ENCODE measurements at regions not wholly inside any gene's neighbourhood (a gene's known extent, or its start where the extent isn't known, plus 50 kb on each side); places are given as distances from the start of the nearest gene placed in this dataset.
A peak's percentile ranks its signal among the peaks of the same experiment; 100 is the strongest.

DNA sequence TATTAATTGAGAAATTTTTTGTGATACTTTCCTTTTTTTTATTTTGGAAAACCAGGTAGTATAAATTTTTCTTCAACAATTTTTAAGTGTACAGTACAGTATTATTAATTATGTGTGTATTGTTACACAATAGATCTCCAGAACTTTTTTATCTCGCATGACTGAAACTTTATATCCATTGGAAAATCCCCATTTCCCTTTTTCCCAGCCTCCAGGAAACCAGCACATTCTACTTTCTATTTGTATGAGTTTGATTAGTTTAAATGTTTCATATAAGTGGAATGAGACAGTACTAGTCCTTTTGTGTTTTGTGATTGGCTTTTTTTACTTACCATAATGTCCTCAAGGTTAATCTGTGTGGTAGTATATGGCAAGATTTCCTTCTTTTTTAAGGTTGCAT, 399.5 kb upstream of the ARGLU1 start:
- CTCF ChIA-PET, result no interaction called here
- H3K27me3 Mint-ChIP-seq, result no peaks in the 10 kb centered on the region
- no peaks in the 10 kb centered on the region for H3K36me3 Mint-ChIP-seq
- H3K4me1 Mint-ChIP-seq, result no peaks in the 10 kb centered on the region
- H3K27ac Mint-ChIP-seq, result no peak overlapping the region
- no peak for DNase-seq
- peaks cover 3% of the 10 kb centered on the region for H3K9me3 Mint-ChIP-seq
- H3K4me3 Mint-ChIP-seq, result no peak overlapping the region

DNA sequence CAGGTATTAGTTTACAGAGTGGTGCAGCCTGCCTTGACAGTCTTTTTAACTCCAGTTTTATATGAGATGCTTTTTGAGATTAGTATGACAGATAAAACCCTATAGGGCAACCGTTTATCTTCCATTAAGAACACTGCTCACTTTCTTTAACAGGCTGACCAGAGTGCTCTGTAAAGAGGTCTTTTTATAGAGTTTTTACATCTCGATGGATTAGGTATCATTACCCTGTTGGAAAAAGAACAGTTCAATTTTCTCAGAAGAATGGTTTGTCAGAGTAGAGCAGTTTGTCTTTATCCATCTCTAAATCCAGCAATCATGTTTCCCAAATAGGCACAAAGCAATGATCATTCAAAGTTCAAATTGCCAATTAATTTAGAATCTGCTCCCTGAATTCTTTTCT, 395.2 kb upstream of the ARGLU1 start:
- Mint-ChIP-seq H3K9me3 (peaks cover 2% of the 10 kb centered on the region), H3K4me1 (no peaks in the 10 kb centered on the region), H3K36me3 (no peaks in the 10 kb centered on the region), H3K27ac (no peak overlapping the region), H3K4me3 (no peak overlapping the region), H3K27me3 (no peaks in the 10 kb centered on the region)
- CTCF ChIA-PET, result no interaction called here
- no peak for DNase-seq

DNA sequence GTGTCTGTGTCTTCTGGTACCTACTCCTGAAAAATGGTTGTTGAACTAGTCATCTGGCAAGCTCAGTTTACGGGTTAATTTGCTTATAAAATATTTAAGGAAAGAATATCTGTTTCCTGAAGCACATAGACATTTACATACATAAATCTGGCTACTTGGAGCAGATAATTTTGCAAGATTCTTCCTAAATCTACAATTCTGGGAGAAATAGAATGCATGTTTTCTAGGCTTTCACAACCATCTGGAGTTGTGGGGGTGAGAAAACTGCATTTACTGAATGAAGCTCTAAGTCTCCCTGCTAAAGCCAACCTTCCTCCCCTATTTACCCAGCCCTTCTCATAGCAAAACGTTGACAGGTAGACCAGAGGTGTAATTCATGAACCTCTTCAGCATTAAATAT, 393.7 kb upstream of the ARGLU1 start:
- Mint-ChIP-seq H3K9me3 (peaks cover 2% of the 10 kb centered on the region), H3K4me3 (no peak overlapping the region), H3K27me3 (no peaks in the 10 kb centered on the region), H3K4me1 (no peaks in the 10 kb centered on the region), H3K27ac (no peak overlapping the region), H3K36me3 (no peaks in the 10 kb centered on the region)
- DNase-seq, result no peak
- CTCF ChIA-PET, result no interaction called here

DNA sequence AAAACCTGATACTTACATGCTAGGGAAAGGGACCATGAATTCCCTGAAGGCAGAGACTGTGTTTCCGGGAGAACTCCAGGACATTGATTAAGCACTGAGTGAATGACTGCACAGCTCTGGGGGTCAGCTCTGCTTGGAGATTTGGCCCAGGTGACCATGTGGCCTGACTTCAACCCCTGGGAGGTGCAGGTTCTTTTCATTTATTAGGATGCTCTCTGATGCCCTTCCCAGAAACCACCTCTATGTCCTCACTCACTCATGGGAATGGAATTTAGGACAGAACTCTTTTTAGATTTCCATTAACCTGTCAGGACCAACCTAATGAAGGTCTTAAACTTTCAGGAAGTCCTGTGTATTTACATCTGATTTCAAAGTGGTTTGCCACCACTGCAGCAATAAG, 393.3 kb upstream of the ARGLU1 start:
- CTCF ChIA-PET, result no interaction called here
- H3K4me3 Mint-ChIP-seq, result no peak overlapping the region
- no peaks in the 10 kb centered on the region for H3K36me3 Mint-ChIP-seq
- no peak overlapping the region for H3K27ac Mint-ChIP-seq
- no peaks in the 10 kb centered on the region for H3K4me1 Mint-ChIP-seq
- DNase-seq, result no peak
- H3K27me3 Mint-ChIP-seq, result no peaks in the 10 kb centered on the region
- H3K9me3 Mint-ChIP-seq, result peaks cover 2% of the 10 kb centered on the region

DNA sequence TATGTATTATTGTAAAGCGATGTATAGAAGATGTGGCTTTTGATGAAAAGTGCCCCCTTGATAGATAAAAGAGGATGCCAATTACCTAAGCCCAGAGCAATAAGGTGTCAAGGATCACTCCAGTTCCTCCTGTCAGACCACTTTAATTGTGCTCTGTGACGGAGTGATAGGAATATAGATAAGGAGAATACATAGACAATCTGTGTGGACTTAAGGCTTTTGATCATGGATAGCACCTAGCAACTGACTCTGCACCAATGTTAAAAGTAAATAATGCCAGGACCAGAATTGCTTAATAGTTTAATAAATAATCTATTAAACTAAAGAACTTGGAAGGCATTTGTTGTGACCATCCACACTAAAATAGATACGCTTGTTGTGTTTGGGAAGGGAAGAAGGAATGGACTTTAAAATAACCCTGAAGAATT, 390.7 kb upstream of the ARGLU1 start:
- Mint-ChIP-seq H3K36me3 (no peaks in the 10 kb centered on the region), H3K9me3 (peaks cover 2% of the 10 kb centered on the region), H3K4me1 (no peaks in the 10 kb centered on the region), H3K27ac (no peak overlapping the region), H3K27me3 (no peaks in the 10 kb centered on the region), H3K4me3 (no peak overlapping the region)
- no peak for DNase-seq
- CTCF ChIA-PET, result no interaction called here

DNA sequence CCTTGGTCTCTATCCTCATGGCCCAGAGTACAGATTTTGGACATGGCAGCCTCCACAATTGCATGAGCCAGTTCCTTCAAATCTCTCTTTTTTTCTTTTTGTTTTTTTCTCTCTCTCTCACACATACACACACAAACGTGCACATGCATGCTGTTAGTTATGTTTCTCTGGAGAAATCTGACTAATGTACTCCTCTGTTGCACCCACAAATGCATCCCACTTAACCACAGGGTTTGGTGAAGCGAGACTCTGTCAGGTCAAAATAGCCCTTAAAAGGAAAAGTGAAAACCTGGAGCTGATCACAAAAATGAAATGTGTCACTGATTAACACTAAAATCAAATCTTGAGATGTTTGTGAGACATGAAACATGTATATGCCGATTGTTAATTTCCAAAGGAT, 374.6 kb upstream of the ARGLU1 start:
- Mint-ChIP-seq H3K4me3 (no peak overlapping the region), H3K27ac (no peak overlapping the region), H3K9me3 (peaks cover 2% of the 10 kb centered on the region), H3K27me3 (no peaks in the 10 kb centered on the region), H3K4me1 (no peaks in the 10 kb centered on the region), H3K36me3 (no peaks in the 10 kb centered on the region)
- CTCF ChIA-PET, result no interaction called here
- DNase-seq, result no peak

DNA sequence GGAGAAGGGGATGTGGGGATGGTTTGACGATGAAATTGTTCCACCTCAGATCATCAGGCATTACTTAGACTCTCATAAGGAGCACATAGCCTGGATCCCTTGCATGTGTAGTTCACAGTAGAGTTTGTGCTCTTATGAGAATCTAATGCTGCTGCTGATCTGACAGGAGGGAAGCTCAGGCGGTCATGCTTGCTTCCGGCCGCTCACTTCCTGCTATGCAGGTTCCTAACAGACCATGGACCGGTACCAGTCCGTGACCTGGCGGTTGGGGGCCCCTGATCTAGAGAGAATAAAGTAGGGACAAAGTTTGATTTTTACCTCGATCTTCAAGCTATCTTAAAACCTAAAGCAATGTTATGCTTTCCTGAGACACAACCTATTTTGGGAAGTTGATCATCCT, 373.8 kb upstream of the ARGLU1 start:
- Mint-ChIP-seq H3K4me3 (no peak overlapping the region), H3K9me3 (peaks cover 2% of the 10 kb centered on the region), H3K27ac (no peak overlapping the region), H3K36me3 (no peaks in the 10 kb centered on the region), H3K27me3 (no peaks in the 10 kb centered on the region), H3K4me1 (no peaks in the 10 kb centered on the region)
- no peak for DNase-seq
- CTCF ChIA-PET, result no interaction called here

DNA sequence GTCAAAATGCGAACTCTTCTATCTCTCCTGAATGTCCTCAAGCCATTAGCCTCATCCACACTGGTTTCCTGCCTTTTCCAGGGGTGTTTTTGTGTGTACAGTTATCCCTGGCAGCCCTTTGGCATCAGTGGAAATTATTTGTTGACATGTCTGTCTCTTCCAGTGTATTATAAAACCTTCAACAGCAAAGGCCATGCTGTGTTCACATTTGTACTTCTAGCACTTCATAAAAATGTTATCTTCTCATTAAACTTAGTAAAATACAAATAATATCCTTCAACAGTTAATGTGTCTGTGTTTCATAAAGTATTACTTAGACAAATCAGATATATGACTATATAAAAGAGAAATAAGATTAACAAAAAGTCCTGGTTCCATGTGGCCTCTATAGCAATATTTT, 359.5 kb upstream of the ARGLU1 start:
- DNase-seq, result no peak
- no peaks in the 10 kb centered on the region for H3K27me3 Mint-ChIP-seq
- H3K36me3 Mint-ChIP-seq, result no peaks in the 10 kb centered on the region
- H3K4me1 Mint-ChIP-seq, result no peaks in the 10 kb centered on the region
- CTCF ChIA-PET, result interaction anchor here (1.1 kb wide), 1 partner anchor 8 kb away, joined by 3 read pairs; no protein-coding TSS in a partner anchor
- H3K9me3 Mint-ChIP-seq, result no peaks in the 10 kb centered on the region
- no peak overlapping the region for H3K4me3 Mint-ChIP-seq
- no peak overlapping the region for H3K27ac Mint-ChIP-seq

DNA sequence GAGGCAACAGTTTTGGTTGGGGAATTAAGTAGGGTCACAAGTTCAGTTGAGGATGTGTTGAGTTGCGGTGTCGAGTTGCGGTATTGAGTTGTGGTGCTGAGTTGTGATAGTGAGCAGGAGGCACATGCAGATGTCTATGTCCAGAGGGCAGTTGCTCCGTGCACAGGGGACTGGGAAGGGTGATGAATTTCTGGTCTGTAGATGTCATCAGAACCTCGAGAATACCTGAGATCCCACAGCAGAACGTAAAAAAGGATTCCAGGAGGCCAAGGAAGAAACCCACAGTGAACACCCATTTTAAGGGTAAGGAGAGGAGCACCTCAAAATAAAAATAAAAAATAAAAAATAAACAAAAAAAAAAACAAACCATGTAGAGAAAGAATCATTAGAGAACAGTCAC, 354.4 kb upstream of the ARGLU1 start:
- H3K9me3 Mint-ChIP-seq, result no peaks in the 10 kb centered on the region
- peaks cover 6% of the 10 kb centered on the region for H3K4me1 Mint-ChIP-seq

DNA sequence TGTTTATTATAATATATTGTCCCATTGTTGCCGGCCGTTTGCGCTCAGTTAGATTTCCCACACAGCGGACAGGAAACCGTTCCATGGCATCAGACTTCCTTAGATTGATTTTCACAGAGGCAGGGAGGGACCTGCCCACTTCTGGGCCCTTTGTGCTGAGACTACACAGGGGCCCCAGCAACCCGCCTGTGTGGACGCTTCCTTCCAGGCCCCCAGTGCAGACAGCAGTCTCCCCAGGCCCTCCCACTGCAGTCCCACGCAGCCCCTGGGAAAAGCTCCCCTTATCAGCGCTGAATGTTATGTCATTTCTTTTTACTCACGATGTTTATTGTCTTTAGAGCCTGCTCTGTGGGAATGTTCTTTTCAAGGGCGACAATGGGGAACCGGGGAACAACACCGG, 351.7 kb upstream of the ARGLU1 start:
- CTCF ChIA-PET, result interaction anchor here (1.0 kb wide), 1 partner anchor 8 kb away, joined by 3 read pairs; no protein-coding TSS in a partner anchor
- Mint-ChIP-seq H3K4me1 (peaks cover 6% of the 10 kb centered on the region), H3K4me3 (no peak overlapping the region), H3K27ac (no peak overlapping the region), H3K27me3 (peaks cover 34% of the 10 kb centered on the region), H3K9me3 (no peaks in the 10 kb centered on the region), H3K36me3 (no peaks in the 10 kb centered on the region)
- DNase-seq, result no peak

More for the DNA sequence above, 354.4 kb upstream of the ARGLU1 start:
- DNase-seq, result no peak
- Mint-ChIP-seq H3K27me3 (peaks cover 17% of the 10 kb centered on the region), H3K27ac (no peak overlapping the region), H3K36me3 (no peaks in the 10 kb centered on the region), H3K4me3 (no peak overlapping the region)
- CTCF ChIA-PET, result interaction anchor here (0.6 kb wide), 1 partner anchor 838 kb away, joined by 3 read pairs; no protein-coding TSS in a partner anchor

DNA sequence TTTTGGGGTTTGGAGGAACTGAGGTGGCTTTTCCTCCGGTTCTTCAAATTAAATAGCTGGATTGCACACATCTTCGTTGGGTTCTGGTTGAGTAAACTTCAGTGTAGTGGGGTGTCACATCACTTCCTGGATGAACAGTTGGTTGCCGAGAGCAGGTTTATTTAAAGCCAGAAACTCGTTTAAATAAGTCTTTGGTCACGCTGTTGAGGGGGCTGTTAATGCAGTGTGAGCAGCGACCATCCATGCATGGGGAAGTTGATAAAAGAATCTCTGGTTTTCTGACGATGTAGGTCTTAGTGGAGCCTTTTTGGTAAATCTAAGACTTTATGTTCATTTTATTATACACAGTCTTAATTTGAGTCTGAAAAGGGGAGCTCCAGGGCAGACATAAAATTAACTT, 351.2 kb upstream of the ARGLU1 start:
- Mint-ChIP-seq H3K4me3 (no peak overlapping the region), H3K9me3 (no peaks in the 10 kb centered on the region), H3K27me3 (peaks cover 34% of the 10 kb centered on the region), H3K27ac (no peak overlapping the region), H3K4me1 (peaks cover 6% of the 10 kb centered on the region), H3K36me3 (no peaks in the 10 kb centered on the region)
- DNase-seq, result no peak
- CTCF ChIA-PET, result interaction anchor here (1.0 kb wide), 1 partner anchor 9 kb away, joined by 3 read pairs; no protein-coding TSS in a partner anchor

DNA sequence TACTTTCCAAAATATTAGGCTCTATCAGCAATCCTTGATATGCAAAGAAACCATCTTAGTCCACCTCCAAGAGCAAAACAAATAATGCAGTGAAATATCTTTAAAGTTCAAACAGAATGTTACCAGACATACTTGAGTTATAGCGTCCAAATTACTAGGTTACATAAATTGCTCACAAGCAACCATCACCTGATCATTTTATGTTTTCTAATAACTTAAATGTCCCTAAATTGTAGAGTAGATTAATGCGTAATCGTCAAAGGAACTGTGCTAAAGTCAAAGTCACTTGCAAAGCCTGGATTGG, 350.6 kb upstream of the ARGLU1 start:
- CTCF ChIA-PET, result no interaction called here
- H3K4me1 Mint-ChIP-seq, result peaks cover 6% of the 10 kb centered on the region
- no peaks in the 10 kb centered on the region for H3K36me3 Mint-ChIP-seq
- no peak overlapping the region for H3K4me3 Mint-ChIP-seq
- no peak for DNase-seq
- H3K27ac Mint-ChIP-seq, result peak overlapping the region; percentile 3
- peaks cover 34% of the 10 kb centered on the region for H3K27me3 Mint-ChIP-seq
- no peaks in the 10 kb centered on the region for H3K9me3 Mint-ChIP-seq

DNA sequence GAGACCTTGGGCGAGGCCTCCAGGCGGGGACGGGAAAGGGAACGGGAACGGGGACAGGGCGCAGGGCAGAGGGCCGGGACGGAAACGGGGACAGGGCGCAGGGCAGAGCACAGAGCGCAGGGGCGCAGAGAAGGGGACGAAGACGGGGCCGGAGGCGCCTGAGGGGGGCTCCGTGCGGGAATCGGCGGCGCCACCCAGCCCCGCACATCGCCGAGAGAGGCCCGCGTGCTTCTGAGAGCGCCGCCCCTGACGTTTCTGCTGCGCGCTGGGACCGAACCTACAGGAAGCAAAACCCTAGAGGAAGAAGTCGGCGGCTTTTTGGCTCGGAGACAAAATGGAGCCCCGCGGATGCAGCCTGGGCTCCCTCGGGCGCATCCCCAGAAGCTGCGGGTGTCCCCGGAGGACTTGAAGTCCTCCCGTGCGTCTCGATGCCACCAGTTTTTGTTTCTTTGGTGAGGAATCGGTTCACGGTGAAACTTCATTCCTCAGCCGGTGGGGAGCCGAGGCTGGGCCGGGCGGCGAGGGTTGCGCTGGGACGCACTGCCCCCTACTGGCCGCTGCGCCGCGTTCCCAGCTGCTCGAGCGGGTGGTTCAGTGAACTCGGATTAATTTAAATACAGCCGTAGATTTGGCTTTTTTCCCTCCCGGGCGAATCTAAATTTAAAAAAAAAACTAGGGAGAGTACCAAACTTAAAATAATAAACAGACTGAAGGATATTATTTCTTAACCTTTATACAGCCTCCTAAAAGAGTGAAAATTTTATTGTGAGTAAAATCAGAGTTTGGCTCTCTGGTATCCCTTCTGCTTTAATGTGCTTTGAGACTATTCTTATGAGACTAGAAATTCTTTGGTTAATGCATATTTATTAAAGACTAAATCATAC, 350.0 kb upstream of the ARGLU1 start:
- no peaks in the 10 kb centered on the region for H3K9me3 Mint-ChIP-seq
- H3K4me1 Mint-ChIP-seq, result peaks cover 6% of the 10 kb centered on the region
- peaks cover 34% of the 10 kb centered on the region for H3K27me3 Mint-ChIP-seq
- CTCF ChIA-PET, result no interaction called here
- H3K4me3 Mint-ChIP-seq, result peak overlapping the region; percentile 69
- no peaks in the 10 kb centered on the region for H3K36me3 Mint-ChIP-seq
- peak overlapping the region; percentile 28 for H3K27ac Mint-ChIP-seq
- peak; percentile 73 for DNase-seq

DNA sequence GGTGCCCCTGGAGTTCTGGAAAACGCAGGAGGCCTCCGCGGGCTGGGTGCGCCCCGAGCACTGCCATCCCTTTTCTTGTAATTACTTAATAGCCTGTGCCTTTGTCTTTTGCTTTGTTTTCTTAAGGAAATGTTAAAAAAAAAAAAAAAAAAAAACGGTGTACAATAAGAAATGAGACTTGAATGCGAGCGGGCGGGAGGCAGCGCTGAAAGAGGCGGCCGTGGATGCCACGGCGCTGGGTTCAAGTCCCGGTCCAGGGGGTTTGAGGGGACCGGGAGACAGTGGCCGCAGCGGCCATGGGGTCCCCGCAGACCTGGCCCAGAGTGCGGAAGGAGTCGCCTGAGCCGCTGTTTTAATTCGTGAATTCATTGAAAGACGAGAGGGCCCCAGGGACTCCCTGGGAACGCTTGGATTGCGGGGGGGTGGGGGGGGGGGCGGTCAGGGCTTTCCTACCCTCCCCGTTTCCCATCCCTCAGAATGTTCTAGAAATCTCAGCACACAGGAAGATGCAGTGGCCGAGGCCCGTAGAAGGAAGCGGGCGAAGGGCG, 349.2 kb upstream of the ARGLU1 start:
- CTCF ChIA-PET, result no interaction called here
- no peaks in the 10 kb centered on the region for H3K9me3 Mint-ChIP-seq
- H3K36me3 Mint-ChIP-seq, result no peaks in the 10 kb centered on the region
- peaks cover 6% of the 10 kb centered on the region for H3K4me1 Mint-ChIP-seq
- H3K27me3 Mint-ChIP-seq, result peaks cover 34% of the 10 kb centered on the region
- no peak overlapping the region for H3K27ac Mint-ChIP-seq
- H3K4me3 Mint-ChIP-seq, result peak overlapping the region; percentile 69
- DNase-seq, result no peak

DNA sequence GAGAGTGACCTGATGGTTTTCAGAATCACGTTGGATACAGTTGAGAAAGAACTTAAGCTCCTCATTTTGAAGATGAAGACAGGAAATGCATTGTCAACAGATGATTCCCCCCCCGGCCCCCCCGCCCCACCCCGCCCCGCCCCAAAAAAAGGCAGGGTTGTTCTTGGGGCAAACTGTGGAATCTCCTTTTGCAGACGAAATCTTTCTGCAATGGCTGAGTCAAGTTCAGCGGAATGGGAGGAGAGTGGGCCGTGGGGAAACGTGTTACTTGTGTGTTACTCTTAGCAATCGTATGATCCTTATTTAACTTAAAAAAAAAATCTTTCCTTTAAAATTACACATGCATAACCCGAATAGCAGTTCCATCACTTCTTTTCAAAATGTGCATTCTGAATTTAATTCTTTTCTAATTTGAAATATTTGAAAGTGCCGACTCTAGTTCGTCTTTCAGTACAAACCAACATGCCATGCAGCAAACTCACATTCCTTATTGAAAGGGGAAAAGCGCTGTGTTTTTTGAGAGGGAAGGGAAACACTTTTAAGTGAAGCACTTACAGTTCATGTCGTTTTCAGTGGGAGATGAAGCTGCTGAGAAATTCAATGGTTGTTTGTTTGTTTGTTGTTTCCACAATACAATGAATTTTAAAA, 348.5 kb upstream of the ARGLU1 start:
- Mint-ChIP-seq H3K9me3 (no peaks in the 10 kb centered on the region), H3K4me1 (peaks cover 6% of the 10 kb centered on the region), H3K36me3 (no peaks in the 10 kb centered on the region), H3K4me3 (no peak overlapping the region), H3K27me3 (peaks cover 34% of the 10 kb centered on the region), H3K27ac (no peak overlapping the region)
- DNase-seq, result no peak
- CTCF ChIA-PET, result no interaction called here
